GM18858 (cell line): ENCODE measurements at regions not wholly inside any gene's neighbourhood (a gene's known extent, or its start where the extent isn't known, plus 50 kb on each side); places are given as distances from the start of the nearest gene placed in this dataset.
"Not testable (repeated sequence)": the region's sequence is repeated elsewhere in the genome, so short reads cannot be mapped to it uniquely, and the experiment has no call there.

ENCODE experiments used
- ATAC-seq: cut with Tn5 transposase; IDR thresholded peaks from one replicate; pipeline ENCODE4 v1.9.1; 2021; ENCODE audit not compliant: unreplicated experiment

DNA sequence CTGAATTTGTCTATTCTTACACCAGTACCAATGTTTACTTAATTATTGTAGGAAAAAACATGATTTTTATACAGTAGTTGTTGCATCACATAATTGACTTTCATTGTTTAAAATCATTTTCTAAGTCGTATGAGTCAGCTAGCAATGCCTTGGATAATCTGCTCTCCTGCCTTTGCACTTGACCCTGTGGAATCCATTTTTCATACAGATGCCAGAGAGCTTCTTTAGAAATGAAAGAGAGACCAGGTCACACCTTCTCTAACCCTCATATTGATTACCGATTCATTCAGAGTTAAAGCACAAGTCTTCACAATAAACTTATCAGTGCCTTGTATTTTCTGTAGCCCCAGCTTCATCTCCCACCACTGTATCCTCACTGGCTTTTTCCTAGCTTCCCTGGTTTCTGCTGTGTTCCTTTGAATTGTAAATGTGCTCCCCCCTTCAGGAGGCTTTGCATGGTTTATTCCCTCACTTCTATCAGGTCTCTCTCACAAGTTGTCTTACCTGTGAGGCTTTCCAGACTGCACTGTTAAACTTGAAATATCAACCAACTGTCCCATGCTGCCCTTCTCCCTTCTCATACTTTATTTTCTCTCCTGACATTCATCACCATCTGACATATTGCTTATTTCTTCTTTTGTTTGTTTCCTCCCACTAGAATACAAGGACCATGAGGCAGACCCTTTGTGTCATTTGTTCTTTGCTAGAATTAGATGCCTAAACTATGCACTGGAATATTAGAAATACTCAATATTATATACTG is 662.0 kb upstream of the GBE1 start:
- no peak for ATAC-seq

DNA sequence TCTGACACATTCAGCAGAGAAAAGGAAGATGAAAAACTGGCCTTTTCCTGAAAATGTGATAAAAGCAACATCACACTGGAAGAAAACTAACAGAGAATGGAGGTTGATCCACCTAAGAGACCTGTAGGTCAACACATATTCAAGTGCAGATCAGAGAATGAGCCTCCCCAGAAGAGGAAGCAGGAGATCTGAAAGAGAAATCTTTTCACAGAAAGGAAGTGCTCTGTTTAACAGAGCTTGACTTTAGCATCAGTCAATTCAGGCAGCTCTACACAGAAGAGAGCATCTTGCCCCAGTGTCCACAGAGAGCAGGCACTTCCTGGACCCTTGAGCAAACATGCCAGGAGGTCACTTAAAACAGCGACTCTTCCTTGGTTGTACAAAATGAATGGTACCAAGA is 655.4 kb upstream of the GBE1 start:
- ATAC-seq = peak; percentile 84

DNA sequence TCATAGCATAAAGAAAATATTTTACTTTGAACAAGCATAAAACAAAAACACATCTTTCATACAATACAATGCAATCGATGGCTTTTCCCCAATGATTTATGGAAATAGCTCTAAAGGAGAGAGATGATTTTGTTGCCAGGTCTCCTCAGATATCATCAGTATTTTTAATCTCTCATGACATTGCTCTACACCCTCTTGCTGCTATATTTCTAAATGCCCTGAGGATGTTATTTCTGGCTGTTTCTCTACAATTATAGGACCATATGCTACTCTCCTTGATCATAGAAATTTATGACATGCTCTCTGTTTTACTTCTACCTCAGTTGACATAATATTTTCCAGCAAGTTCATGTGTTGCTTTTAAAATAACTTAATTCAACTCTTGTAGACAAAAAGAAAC is 654.9 kb upstream of the GBE1 start:
- no peak for ATAC-seq

DNA sequence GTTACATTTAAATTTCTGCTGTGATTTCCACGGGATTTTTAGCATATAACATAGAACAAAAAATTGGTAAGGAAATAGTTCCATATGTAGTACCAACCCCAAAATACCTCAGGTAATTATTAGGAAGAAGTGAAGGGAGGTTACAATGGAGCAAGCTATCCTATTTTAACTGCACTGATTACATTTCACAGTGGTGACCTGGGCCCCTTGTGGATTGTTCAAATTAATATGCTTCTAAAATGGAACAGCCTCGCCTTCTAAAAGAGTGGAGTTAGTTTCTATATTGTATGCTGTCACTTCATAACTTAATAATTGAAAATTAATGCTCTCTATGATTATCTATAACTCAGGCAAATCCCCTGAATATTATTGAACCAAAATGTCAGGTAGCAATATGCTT is 651.7 kb upstream of the GBE1 start:
- ATAC-seq = no peak

DNA sequence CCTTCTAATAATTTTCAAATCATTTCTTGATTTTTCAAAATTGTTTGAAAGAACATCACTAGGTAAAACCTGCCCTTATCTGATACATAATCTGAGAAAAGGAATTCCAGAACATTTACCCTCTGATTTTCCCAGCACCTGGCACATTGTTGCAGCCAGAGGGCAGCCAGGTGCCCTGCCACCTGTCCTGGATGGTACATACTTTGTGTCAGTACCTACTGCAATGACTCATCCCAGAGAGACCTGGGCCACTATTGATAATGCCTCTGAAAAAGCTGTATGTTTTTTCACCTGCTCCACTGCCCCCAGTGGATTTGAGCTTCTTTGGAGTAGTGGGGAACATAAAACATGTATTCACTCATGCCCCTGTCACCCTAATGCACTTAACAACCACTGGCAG is 648.9 kb upstream of the GBE1 start:
- ATAC-seq = no peak

DNA sequence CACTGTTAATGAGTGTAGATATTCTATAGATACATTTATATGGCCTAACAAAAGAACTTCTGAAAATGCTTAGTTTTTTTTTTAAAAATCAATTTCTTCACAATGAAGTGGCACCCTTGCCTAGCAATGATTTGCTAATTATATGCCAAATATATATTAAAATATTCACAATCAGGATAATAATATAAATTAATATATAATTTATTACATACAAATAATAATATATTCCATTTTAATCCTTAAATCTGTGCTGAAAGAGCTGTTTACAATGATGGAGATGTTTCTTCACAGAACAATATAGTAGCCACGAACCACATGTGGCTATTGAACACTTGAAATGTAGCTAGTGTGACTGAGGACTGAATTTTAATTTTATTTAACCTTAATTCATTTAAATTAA is 648.4 kb upstream of the GBE1 start:
- ATAC-seq = no peak

DNA sequence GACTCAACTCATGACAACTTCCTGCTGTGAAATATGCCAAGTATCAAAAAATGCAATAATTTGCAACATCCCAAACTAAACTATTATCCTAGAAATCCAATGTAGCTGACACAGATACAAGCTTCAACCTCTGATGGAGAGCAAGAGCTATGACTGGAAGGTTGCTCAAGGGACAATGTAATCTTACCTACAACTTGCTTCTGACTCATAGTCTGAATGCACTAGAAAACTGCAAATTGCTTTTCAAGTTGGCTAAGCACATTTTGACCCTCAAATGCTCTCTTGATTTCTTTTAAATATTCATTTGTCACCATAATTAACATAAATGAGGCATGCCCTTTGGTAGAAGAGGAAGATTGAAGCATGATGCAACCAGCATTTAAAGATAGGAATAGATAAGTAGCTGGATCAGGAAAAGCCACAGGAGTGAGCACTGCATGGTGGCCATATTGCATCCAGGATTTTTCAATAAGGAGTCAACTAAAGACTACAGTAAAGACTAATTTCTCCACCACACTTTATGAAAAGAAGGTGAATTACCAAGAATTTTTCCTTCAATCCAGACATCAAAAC is 630.8 kb upstream of the GBE1 start:
- ATAC-seq = no peak

DNA sequence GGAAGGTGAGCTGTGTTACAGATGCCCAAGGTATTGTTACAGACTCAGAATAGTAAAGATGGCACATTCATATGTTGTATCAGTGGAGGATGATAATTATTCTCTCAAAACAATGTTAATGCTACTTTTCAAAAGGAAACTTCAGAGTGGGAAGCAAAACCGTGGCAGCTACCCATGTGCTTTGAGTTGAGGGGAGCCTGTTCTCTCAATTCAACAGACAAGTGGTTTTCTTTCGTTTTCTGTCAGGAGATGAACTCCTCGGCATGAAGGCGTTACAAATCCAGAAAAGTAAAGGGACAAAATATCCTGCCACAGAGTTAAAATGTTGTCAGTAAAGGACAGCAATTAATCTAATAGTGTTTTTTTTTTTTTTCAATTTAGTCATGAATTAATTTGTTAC is 629.4 kb upstream of the GBE1 start:
- ATAC-seq = no peak

DNA sequence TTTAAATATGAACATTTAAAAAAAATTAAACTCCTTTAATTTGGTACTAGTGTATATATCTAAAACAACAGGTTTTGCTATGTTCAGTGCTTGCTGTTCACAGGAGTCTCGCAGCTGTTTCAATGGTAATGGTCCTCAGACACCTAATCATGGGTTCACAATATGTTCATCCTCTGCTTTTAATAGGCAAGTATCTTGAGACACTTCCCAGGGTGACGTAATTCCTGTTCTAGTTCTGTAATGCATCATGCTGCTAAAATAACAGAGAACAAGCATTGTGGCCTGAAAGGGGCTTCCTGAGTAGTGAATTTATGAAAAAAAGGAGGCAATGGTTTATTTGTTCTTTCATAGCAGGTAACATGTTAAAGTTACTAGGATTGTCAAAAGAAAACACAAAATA is 625.2 kb upstream of the GBE1 start:
- ATAC-seq = no peak

DNA sequence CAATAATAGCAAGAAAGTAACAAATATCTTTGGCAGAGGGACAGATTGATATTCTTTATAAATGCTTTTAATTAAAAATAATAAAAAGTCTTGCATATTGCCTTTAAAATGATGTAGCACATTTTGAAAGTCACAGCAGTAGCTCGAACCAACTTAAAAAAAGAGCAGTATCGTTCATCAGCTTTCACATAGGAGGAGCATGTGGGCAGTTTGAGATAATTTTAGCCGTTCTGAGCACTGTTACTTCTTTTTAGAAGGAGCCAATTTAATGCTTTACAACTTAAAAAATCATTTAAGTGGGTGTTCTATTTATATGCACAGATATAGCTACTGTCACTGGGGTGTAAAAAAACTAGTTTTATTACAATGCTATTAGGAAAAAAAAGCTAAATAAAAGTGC is 622.7 kb upstream of the GBE1 start:
- ATAC-seq = no peak

DNA sequence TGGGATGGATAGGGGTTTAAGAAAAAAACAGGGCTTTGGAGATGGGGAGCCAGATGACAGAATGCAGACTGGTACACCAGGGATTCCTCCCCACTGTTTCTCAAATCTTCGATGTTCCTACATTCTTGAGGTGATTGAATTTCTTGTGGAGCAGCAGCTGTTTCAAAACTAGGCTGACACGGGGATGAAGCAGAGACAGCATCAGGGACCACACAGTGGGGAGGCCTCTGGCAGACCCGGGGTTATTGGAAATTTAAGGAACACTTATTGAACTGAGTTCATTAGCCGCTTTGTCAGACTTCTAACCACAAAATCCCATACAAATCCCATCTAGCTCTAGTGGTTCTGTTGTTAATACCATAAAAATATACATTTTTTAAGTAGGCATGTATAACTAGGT is 621.4 kb upstream of the GBE1 start:
- no peak for ATAC-seq

DNA sequence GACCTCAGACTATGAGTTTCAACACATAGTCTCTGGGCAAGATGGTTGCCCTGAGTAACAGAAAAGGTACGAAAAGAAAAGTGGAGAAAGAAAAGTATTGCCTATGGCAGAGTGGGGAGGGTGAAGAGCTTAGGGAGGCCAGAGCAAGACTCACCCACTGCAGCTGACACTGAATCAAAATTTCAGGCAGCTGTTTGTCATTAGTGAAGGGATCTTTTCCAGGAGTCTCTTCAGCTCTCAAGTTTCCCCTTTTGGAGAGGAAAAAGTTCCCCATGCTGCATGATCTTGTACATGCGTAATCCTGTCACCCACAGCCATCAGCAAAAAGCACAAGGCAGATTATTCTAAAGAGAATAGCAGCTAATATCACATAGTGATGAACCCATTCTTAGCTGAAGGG is 616.9 kb upstream of the GBE1 start:
- no peak for ATAC-seq

DNA sequence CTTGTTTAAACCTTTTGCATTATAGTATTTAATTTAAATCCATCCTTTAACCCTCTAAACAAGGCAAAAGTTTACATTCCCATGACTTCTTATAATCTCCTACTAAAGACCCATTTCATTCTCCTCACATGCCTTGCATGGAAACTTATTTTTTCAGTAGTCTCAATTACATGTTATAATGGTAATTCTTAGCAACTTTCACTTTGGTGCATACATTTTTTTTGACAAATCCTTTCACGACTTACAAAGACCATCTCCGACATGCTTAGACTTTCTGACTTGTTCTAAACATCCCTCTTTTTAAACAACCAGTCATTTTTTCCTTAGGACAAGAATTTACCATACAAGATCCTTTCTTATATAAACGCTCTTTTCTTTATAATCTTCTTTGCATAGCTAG is 615.4 kb upstream of the GBE1 start:
- no peak for ATAC-seq

DNA sequence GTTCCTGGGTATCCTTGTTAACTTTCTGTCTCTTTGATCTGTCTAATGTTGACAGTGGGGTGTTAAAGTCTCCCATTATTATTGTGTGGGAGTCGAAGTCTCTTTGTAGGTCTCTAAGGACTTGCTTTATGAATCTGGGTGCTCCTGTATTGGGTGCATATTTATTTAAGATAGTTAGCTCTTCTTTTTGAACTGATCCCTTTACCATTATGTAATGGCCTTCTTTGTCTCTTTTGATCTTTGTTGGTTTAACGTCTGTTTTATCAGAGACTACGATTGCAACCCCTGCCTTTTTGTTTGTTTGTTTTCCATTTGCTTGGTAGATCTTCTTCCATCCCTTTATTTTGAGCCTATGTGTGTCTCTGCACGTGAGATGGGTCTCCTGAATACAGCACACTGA is 612.4 kb upstream of the GBE1 start:
- not testable (repeated sequence) for ATAC-seq

DNA sequence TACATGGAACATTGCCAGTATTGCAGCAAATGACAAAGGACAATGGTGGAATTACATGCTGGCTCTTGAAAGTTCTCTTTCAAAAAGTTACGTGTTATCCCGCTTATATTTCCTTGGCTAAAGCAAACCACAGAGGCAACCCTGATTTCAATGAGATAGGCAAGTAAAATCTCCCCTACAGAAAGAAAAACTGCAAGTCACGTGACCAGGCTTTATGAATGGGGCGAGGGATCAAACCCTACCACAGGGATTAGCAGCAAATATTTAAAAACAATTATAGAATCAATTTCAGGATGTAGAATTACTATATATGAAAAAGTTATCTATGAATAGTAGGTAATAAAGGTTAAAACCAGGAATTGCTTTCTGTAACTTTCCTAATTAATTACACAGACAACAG is 603.4 kb upstream of the GBE1 start:
- no peak for ATAC-seq

DNA sequence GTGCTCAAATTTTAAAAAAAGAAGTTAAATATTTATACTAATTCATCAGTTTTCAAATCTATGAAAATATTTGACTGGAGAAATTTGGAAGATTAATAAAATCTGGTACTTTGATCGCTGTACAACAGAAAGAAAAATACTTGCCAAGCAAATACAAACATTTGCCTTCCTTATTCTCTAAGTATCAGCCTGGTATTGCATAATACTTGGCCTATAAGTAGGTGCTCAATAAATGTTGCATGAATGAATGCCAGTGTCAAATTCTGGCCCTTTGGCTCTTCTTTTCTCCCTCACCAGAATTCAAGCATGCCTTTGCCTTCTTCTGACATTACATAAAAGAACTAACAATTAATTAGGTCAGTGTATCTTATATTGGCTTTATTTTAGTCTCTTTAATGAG is 601.7 kb upstream of the GBE1 start:
- ATAC-seq = no peak

DNA sequence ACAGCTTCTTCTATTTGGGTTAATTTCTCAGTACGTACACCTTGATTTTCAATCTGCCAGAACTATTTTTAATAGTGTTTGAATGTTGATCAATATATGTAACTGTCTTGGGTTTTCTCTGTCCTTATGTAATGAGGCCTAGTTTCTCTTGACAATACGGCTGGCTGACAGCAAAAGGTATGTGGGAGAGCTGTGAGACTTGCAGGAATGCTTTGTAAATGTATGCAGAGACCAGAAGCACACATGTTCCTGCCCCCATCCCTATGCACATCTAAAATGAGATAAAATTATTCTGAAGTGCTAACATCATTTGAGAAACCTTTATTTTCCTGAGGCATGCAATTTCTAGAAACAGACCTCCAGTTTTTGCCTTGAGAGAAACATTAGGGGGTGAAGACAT is 593.8 kb upstream of the GBE1 start:
- ATAC-seq = no peak

DNA sequence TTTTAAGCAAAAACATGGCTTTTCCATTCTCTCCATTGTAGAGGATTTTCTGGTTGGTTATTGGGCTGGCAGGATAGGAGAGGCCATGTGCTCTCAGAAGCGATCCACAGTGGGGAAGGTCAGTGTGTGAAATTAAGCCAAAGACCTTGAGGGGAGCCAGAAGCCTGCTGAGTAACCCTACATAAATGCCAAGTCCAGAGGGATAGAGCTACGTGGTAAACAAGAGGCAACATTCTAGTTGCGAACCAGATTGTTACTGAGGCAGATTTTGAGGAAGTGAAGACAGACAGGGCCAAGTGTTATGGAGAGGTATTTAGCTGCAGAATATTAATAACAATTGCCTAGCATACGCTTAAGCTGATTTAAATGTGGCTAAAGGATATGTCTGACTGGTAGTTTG is 592.8 kb upstream of the GBE1 start:
- no peak for ATAC-seq

DNA sequence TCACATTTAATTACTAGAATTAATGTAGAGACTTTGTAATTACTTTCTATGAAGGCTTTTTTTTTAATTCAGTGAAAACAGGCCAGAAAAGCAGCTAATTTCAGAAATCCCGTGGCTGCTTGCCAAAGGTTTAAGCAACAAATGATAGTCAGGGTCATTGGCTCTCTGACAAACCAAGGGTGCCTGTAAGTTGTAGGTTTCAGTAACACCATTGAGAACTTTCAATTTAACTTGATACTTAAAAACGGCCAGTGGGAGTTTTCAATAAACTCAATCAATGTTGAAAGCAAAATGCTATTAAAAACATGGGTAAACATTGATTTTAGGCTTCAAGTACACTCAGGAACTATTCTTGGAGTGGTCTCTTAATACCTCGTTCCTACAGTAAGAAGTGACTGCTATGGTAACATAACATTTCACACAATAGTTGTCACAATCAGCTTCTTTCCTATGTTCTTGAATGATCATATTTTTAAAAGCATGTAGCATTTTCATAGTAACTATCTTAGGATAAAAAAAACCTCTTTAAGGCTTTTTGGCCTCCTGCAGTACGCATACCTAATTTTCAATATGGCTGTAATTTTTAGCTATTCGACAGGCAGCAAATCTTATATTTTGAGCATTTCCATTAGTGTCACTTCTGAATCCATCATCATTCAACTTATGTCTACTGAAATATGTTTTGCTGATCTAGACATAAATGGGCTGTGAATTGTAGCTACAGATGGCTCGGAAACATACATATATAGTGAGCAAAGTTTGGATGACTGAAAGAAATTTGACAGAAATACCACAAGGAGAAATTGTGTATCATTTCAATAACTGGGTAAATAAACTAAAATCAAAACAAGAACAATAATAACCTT is 592.1 kb upstream of the GBE1 start:
- ATAC-seq = no peak

DNA sequence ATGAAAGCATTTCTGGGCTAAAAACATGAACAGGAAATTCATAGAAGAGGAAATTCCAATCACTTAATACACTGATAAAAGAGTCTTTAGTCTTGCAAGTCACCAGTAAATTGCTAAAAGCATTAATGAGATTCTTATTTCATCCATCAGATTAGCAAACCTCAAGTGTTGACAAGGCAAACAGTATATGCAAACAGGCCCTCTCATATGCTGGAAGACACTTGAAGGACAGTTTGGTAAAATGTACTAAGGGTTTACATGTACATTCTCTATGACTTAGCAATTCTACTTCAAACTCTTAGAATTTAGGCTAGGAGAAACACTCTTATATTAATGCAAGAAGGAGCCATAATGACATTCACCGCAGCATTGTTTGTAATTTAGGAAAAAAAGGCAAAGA is 586.1 kb upstream of the GBE1 start:
- no peak for ATAC-seq

DNA sequence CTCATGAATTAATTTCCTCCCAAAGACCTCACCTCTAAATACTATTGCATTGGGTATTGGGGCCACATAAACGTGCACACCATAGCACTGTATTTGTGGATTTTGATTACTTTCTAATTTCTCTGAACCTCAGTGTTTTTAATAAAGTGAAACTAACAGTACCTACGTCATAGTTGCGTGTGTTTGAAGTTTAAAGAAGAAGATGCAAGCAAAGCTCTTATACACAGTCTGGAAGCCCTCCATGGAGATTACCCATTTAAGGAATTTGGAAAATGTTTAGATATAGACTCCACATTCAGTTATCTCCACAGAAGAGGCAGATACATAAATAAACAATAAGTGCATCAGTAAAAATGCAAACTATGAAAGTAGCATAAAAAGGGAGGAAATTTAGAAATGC is 581.1 kb upstream of the GBE1 start:
- no peak for ATAC-seq

DNA sequence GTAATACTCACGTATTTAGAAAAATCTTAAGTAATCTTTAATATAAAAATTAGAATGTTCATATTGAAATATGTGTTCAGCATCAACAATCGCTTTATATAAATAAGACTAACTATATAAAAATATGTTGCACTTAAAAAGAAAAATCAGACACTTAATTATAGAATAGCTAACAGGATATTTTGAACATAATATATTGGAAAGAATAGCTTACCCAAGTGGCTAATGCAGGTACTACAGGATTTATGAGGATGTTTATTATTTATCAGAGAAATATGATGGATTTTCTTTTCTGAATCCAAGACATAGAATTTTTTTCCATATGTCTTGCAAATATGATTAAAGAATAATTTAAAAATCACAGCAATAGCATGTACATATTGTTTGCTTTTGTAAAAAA is 567.9 kb upstream of the GBE1 start:
- no peak for ATAC-seq
